H1 (cell line): ENCODE measurements at regions not wholly inside any gene's neighbourhood (a gene's known extent, or its start where the extent isn't known, plus 50 kb on each side); places are given as distances from the start of the nearest gene placed in this dataset.

Experiments
- ASH2L ChIP-seq: fragments of 200-600, 300-600 bp; sonication (generic); IDR thresholded peaks from one replicate; pipeline ENCODE4 v1.7.1; 2017; ENCODE audit warnings: low read length
- CBX8 ChIP-seq: fragments of 300-800, 300-1000 bp; sonication (generic); IDR thresholded peaks from 2 replicates; pipeline ENCODE4 v1.7.1; 2016; ENCODE audit warnings: low read depth, low read length, borderline replicate concordance
- CHD7 ChIP-seq: fragments of 300-600 bp; sonication (generic); IDR thresholded peaks from 2 replicates; pipeline ENCODE4 v1.7.1; 2012; ENCODE audit warnings: low read length, moderate library complexity, mild to moderate bottlenecking, inconsistent platforms; ENCODE audit not compliant: insufficient replicate concordance
- EGR1 ChIP-seq: IDR thresholded peaks from 2 replicates; pipeline ENCODE4 v1.6.1; 2011; ENCODE audit warnings: low read depth, low read length, borderline replicate concordance
- SIRT6 ChIP-seq: IDR thresholded peaks from one replicate; pipeline ENCODE4 v1.7.1; 2012; ENCODE audit warnings: low read length, inconsistent platforms
- TEAD4 ChIP-seq: IDR thresholded peaks from 2 replicates; pipeline ENCODE4 v1.6.1; 2012; ENCODE audit warnings: low read depth, low read length, inconsistent platforms, mixed read lengths

- no peak for TF ChIP-seq CHD7
- no peak for TF ChIP-seq CBX8
- no peak for TF ChIP-seq TEAD4
- no peak for TF ChIP-seq ASH2L
- TF ChIP-seq SIRT6, result no peak
- TF ChIP-seq EGR1, result no peak
Observed at GRCh38 chr15:26392956-26393355, 379.9 kb downstream of the GABRB3 start (continued).
